ENCODE measurements at regions not wholly inside any gene's neighbourhood (a gene's known extent, or its start where the extent isn't known, plus 50 kb on each side); places are given as distances from the start of the nearest gene placed in this dataset.
"Not testable (repeated sequence)": the region's sequence is repeated elsewhere in the genome, so short reads cannot be mapped to it uniquely, and the experiment has no call there.

GRCh38 chr4:84218031-84218430 lies 281.1 kb downstream of the NKX6-1 start:
- DNase-seq, result no peak

GRCh38 chr4:84215217-84215616 lies 283.9 kb downstream of the NKX6-1 start:
- no peak for DNase-seq

- DNase-seq, result not testable (repeated sequence)
Measured at GRCh38 chr4:84206226-84206625, 292.9 kb downstream of the NKX6-1 start.

- DNase-seq, result no peak
Measured at GRCh38 chr4:84189144-84189543, 309.9 kb downstream of the NKX6-1 start.

DNA sequence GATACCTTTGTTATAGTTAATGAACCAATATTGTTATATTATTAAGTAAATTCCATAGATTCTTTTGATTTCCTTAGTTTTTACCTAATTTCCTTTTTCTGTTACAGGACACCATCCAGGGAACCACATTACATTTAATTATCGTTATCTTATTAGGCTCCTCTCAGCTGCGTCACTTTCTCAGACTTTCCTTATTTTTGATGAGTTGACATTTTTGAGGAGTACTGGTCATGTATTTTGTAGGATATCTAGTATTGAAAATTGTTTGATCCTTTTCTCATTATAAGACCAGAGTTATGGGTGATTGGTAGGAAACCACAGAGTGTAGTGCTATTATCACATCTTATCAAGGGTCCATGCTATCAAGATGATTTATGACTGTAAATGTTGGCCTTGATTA lies 319.7 kb downstream of the NKX6-1 start:
- DNase-seq, result no peak

- DNase-seq, result no peak
Measured at GRCh38 chr4:84177831-84178542, 321.1 kb downstream of the NKX6-1 start.

GRCh38 chr4:84176016-84176415 lies 323.1 kb downstream of the NKX6-1 start:
- DNase-seq, result no peak

- DNase-seq, result no peak
Measured at GRCh38 chr4:84171871-84172270, 327.2 kb downstream of the NKX6-1 start.

- DNase-seq, result no peak
Measured at GRCh38 chr4:84167564-84167963, 331.5 kb downstream of the NKX6-1 start.

DNA sequence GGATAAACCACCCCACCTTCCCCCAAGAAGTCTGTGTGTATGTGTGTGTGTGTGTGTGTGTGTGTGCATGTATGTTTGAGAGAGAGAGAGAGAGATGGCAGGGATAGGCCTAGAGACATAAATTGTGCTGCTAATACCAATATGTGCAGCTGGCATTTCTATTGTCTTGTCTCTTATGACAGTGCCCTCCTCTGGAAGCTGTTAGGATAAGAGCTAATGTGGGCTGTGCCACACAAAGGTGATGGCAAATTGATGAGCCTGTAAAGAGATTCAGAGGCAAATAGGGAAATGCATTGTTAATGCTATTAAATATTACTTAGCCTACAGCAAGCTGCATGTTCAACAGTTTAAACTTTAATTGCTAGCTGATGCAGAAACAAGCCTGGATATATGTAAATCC lies 332.0 kb downstream of the NKX6-1 start:
- DNase-seq, result no peak

GRCh38 chr4:84166486-84166885 lies 332.6 kb downstream of the NKX6-1 start:
- no peak for DNase-seq

DNA sequence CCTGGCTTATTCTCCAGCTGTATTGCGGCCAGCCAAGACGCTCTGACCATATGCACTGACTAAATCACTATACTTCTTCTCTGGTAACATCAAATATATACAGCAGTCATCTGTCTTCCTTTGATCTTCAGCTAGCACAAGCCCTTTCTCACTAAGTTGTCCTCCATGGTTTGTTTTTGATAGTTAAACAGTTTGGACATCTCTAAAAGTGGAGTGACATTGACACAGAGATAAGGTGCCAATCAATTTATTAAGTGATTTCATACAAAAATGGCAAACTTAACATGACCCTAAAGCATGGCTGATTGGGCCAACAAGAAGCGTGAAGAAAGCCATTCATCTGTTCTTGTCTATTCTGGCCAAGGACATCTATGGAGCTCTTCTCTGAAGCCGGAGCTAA lies 334.9 kb downstream of the NKX6-1 start:
- DNase-seq, result no peak

DNA sequence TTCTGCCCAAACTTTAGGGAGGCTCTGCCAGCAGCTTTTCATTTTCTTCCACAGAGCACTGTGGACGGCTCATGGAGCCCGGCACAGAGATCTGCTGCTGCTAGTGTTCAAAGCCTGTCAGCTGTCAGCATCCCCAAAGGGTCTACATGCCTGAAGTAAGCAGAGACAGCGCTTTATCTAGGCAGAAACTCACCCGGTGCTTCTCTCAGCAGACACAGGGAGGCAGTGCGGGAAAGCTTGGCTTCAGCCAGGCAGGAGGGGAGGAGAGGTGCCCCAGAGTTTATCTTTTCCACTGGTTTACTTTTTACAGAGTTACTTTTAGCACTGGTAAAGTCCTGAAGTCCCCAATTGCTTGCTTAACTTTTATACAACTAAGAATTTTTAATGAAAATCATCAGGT lies 339.3 kb downstream of the NKX6-1 start:
- no peak for DNase-seq

- no peak for DNase-seq
Measured at GRCh38 chr4:84158670-84159069, 340.4 kb downstream of the NKX6-1 start.

DNA sequence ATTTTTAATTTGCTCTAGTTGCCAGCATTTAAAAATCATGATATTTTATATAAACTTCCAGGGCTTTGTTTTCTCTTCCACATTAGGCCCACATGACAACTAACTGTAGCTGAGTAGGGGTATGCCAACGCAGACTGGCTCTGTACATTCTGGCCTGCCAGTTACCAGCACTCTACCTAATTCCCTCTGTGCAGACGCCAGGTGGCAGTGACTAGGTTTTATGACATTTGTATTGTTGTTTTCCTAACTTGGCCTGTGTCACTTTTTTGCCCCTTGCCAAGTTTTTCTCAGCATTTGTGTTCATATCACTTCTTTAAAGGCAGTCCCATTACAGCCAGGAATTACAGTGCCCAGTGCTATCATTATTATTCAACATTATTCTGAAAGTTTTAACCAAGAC lies 347.5 kb downstream of the NKX6-1 start:
- no peak for DNase-seq

DNA sequence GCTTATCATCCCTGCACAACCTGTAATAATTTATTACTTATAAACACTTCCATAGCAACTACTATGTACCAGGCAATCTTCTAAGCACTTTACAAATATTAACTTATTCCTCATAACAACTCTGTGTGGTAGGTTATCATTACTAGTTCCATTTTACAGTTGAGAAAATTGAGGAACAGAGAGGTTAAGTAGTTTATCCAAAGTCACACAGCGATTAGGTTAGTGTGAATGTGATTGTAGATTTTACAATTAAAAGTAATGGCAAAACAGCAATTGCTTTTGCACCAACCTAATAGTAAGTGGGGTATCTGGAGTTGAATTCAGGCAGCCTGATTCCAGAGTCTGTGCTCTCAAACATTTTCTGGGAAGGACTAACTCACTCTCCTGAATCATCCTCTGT lies 348.9 kb downstream of the NKX6-1 start:
- no peak for DNase-seq

DNA sequence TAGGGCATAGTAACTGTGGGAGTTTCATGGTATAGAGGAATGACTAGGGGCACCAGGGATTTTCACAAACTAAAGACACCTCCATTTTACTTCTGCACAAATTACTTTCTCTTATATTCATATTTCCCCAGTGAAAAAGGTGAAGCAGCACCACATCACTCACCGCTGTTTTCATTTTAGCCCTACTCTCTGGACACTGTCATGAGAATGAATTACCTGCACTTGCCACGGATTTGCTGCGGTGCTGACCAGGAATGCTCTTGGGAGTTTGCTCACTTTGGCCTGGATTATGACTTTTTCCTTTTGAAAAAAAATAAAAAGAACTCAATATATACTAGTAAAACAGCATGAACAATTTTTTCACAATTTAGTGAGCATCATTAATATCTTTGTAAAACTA lies 351.3 kb downstream of the NKX6-1 start:
- no peak for DNase-seq

- no peak for DNase-seq
Measured at GRCh38 chr4:84146300-84146959, 352.7 kb downstream of the NKX6-1 start.

- DNase-seq, result no peak
Measured at GRCh38 chr4:84145176-84145575, 353.9 kb downstream of the NKX6-1 start.

DNA sequence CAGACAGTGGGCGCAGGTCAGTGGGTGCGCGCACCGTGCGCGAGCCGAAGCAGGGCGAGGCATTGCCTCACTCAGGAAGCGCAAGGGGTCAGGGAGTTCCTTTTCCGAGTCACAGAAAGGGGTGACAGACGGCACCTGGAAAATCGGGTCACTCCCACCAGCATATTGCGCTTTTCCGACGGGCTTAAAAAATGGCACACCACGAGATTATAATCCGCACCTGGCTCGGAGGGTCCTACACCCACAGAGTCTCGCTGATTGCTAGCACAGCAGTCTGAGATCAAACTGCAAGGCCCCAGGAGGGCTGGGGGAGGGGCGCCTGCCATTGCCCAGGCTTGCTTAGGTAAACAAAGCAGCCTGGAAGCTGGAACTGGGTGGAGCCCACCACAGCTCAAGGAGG lies 372.2 kb downstream of the NKX6-1 start:
- not testable (repeated sequence) for DNase-seq

DNA sequence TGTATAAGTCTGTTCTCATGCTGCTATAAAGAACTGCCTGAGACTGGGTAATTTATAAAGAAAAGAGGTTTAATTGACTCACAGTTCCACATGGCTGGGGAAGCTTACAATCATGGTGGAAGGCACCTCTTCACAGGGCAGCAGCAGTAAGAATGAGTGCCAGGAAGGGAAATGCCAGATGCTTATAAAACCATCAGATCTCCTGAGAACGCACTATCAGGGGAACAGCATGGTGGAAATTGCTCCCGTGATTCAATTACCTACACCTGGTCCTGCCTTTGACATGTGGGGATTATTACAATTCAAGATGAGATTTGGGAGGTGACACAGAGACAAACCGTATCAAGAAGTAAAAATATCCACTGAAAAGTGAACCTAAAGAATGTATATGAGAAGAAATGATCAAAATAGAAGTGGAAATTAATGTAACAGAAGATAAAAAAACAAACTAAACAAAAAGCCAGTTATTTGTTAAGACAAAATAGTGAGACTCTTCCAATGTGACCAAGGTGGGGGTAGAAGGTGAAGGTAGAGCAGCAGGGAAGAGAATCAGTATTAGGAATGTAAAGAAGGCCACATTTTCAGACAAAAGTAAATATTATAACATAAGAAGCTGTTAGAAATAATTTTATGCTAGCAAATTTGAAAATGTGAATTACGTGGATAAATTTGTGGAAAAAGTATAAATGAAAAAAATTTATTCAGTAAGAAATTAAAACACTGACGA lies 372.9 kb downstream of the NKX6-1 start:
- no peak for DNase-seq

- no peak for DNase-seq
Measured at GRCh38 chr4:84110040-84110439, 389.1 kb downstream of the NKX6-1 start.

DNA sequence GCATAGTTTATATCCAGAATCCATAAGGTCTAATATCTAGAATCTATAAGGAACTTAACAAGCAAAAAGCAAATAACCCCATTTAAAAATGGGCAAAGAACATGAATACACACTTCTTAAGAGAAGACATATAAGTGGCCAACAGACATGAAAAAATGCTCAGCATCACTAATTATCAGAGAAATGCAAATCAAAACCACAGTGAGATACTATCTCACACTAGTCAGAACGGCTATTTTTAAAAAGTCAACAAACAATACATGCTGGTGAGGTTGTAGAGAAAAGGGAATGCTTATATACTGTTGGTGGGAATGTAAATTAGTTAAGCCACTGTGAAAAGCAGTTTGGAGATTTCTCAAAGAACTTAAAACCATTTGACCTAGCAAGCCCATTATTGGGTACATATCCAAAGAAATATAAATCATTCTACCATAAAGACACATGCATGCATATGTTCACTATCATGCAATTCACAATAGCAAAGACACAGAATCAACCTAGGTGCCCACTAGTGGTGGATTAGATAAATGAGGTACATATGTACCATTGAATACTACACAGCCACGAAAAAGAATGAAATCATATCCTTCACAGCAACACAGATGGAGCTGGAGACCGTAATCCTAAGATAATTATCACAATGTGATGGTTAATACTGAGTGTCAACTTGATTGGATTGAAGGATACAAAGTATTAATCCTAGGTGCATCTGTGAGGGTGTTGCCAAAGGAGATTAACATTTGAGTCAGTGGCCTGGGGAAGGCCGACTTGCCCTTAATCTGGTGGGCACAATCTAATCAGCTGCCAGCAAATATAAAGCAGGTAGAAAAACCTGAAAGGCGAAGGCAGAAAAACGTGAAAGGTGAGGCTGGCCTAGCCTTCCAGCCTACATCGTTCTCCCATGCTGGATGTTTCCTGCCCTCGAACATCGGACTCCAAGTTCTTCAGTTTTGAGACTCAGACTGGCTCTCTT lies 397.2 kb downstream of the NKX6-1 start:
- not testable (repeated sequence) for DNase-seq

All from amniotic stem cell (primary cell).